RPMI7951 (cell line): ENCODE measurements at regions not wholly inside any gene's neighbourhood (a gene's known extent, or its start where the extent isn't known, plus 50 kb on each side); places are given as distances from the start of the nearest gene placed in this dataset.
A peak's percentile ranks its signal among the peaks of the same experiment; 100 is the strongest.

Experiments
- DNase-seq: peaks from one replicate; pipeline ENCODE4 v3.0.0-alpha.2; 2012; ENCODE audit warnings: low read depth

GRCh38 chr1:10848109-10848684 lies 51.8 kb upstream of the CASZ1 start:
- no peak for DNase-seq

- no peak for DNase-seq
Measured at GRCh38 chr1:10850026-10850425, 53.6 kb upstream of the CASZ1 start.

GRCh38 chr1:10851024-10852013 lies 54.9 kb upstream of the CASZ1 start:
- no peak for DNase-seq

DNA sequence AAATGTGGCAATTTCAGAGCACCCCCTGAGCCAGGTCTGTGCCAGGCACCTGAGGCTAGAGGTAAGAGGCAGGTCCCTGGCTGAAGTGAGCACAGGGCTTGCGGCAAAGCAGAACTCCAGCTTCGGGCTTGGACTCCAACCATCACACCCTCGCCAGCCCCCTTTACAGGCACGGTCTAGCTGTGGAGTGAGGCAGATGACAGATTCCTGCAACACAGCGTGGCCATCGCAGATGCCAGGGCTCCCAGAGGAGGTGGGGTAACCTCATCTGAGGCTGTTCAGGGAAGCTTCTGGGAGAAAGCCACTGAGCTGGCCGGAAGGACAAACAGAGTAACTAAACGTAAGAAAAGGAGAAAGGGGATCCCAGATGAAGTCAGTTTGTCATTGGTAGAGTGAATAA lies 55.6 kb upstream of the CASZ1 start:
- DNase-seq, result no peak

DNA sequence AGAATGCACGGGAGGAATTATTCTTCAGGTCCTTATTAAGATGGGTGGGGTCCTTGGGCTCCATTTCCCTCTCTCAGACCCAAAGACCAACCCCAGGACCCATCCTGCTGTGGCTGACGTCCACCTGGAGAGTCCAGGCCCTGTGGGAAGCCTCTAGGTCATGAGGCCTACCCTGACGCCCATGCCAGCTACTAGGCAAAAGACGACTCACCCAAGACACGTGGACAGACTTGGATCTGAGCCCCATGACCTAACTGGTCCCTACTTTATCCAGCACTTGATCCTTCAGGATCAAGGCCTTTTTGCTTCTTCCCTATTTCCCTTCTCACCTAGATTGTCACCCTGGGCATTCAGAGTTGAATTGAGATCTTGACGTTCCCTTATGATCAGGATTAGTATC lies 56.0 kb upstream of the CASZ1 start:
- DNase-seq, result no peak

GRCh38 chr1:10852998-10853520 lies 56.6 kb upstream of the CASZ1 start:
- no peak for DNase-seq

GRCh38 chr1:10853701-10854100 lies 57.3 kb upstream of the CASZ1 start:
- no peak for DNase-seq

GRCh38 chr1:10854856-10855459 lies 58.5 kb upstream of the CASZ1 start:
- no peak for DNase-seq

GRCh38 chr1:10856176-10856683 lies 59.8 kb upstream of the CASZ1 start:
- DNase-seq, result no peak

- no peak for DNase-seq
Measured at GRCh38 chr1:10856863-10857598, 60.6 kb upstream of the CASZ1 start.

- no peak for DNase-seq
Measured at GRCh38 chr1:10857687-10858086, 61.2 kb upstream of the CASZ1 start.

DNA sequence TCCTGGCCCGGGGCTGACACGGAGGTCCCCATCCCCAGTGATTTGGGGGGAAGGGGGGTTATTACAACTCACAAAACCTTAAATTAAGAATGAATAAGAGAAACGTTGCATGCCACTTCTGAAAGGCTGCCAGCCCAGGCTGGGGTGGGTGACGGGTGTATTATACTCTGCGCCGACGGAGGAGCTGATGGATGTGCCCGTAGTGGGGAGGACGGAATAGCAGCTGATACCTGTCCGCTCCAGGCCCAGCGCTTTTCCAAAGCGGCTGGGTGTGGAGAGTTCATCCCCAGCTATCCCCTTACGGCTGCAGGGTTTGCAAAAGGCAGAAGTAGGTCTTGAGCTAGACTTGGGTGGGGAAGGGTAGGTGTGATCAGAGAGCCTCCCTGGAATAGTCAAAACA lies 63.8 kb upstream of the CASZ1 start:
- no peak for DNase-seq

DNA sequence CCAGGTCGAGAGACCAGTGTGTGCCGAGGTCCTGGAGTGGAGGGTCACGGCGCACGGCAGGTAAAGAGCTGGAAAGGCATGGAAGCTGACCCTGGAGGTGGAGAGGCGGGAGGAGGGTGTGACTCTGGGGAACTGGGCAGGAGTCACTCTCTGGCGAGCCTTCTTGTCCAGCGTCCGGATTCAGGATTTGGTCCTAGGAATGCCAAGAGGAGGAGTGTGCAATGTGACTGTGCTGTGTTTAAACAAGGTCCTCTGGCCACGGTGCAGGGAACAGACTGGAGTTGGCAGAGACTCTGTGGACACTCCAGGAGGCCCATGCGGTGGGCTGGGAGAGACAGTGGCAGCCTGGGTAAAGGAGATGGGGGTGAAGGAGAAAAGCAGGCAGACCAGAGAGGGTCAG lies 64.2 kb upstream of the CASZ1 start:
- no peak for DNase-seq

- DNase-seq, result no peak
Measured at GRCh38 chr1:10861822-10862221, 65.4 kb upstream of the CASZ1 start.

DNA sequence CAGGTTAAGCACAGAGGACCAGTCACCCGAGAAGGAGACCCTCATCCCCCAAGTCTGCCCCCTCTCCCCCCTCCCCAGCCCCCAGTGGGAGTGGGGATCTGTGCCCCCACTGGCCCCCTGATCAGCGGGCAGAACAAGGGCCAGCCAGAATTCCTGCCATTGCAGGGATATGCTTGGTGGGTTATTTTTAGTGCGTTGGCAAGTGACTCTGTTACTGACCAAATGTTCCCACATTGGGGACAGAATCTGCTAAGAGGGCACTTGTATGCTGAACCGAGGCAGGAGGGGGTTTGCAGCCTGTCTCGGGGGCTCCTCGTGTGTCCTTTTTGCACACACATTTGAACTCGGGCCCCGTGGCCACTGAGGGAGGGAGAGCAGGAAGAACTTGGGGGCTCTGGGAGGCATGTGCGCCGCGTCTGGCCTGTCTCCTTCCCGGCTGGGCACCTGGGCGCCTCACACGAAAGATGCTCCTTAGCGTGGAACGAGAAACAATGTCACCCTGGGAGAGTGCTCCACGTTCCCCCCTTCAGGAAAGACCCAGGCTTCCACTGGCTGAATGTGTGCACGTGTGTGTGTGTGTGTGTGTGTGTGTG lies 66.4 kb upstream of the CASZ1 start:
- no peak for DNase-seq

DNA sequence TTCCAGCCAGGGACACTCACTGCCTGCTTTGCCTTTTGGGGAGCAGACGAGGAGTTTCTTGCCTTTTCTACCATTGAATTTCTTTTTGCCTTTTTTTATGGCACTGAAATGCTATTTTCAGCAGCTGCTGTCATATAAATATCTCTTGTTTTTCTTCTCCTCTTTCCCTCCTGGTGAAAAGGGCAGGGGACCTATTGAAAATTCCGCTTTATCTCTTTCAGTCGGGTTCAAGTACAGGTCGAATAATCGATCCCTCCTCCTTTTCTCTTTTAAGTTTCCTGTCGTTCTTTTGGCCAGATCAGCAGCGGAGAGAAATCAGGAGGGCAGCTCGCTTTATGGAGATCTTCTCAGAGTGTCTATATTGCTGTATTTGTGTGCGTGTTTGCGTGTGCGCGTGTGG lies 67.4 kb upstream of the CASZ1 start:
- no peak for DNase-seq

DNA sequence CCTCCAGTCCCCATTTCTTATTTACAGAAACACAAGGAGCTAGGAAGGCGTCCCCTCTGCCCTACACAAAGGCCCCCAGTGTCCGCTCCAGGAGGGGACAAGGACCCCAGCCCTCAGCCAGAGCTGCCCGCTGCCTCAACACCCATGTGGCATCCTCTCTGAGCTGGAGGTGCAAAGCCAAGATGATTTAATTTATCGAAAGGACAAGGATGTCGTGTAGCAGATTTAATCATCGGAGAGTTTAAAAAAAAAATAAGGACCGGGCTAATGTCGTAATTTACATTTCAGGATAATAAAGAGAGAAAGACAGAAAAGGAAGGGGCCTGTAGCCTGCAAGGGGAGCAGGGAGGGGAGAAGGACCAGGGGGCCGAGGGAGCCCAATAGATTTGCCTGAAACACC lies 68.3 kb upstream of the CASZ1 start:
- no peak for DNase-seq

DNA sequence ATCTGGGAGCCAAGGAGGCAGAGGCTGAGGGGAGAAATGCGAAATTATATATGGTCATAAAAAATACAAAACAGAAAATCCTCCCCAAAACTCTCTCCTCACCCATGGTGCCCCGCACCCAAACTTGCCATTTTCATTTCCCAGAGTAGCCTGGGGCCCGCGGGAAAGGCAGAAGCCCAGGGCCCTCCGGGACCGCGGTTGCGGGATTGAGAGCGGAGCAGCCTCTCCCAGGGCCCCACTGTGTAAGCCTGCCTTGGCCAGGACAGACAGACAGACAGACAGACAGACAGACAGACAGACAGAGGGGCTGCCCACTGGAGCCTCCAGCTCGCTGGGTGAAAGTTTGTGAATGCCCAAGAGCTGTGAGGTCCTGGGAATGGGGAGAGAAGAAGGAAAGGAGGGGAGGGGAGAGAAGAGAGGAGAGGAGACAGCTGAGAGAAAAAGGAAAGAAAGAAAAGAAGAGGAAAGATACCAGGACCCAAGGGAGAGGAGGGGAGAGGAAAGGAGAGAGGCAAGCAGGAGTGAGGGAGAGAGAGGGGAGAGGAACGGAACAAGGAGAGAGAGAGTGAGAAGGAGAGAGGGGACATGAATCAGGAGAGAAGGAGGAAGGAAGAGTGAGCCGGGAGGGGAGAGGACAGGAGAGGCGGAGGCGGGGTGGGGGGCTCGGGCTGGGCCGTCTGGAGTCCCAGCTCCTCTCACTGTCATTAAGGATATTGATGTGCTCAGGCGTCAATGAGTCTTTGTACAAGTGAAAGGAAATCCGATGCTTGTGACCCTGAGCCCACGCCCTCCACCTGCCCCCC lies 69.3 kb upstream of the CASZ1 start:
- DNase-seq, result no peak

DNA sequence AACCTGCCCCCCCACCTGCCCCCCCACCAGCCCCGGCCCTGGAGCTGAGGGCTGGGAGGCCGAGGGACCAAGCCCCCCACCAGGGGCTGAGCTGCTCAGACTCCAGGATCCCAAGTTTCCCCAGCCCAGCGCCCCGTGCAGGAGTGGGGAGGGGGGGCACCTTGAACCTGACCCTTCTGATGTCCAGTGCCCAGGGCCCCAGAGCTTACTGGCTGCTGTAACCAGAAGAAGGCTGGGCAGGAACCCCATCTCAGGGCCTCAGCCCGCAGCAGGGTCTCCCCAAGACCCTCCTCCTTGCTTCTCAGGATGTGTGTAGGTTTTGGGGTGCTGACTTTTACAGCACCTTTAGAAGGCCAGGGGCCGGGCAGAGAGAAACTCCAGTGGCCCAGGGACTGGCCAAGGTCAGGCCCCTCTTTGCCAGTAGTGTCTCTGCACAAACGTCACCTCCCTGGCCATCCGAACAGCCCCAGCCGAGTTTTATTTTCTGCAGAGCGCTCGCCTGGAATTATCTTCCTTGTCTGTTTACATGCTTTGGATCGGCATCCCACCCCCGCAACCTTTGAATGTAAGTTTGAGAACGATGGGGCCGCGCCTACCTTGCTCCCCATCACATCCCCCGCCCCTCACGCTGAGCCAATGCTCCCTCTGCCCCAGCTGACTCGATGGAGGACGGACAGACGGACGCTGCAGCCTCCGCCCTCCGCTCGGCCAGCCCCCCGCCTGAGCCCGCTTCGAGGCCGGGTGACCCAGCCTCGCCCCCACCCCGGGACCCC lies 70.1 kb upstream of the CASZ1 start:
- DNase-seq, result peak; percentile 10
